Panc1 (cell line): ENCODE measurements at regions not wholly inside any gene's neighbourhood (a gene's known extent, or its start where the extent isn't known, plus 50 kb on each side); places are given as distances from the start of the nearest gene placed in this dataset.

Source experiments
- ATAC-seq: fragments of 200-7000 bp; cut with Tn5 transposase; 2 replicates; pipeline ENCODE4 v1.9.1; 2020; ENCODE audit warnings: mild to moderate bottlenecking, moderate library complexity
- BruUV-seq: library from RNA; stranded (reverse); fragments of 400-500 nt; replicated peaks from 2 replicates; lab custom pipeline; 2021; lab: Mats Ljungman, UMichigan
- CTCF ChIA-PET: fragments of 300-600 bp; sonication (Branson Sonifier 250); formaldehyde crosslinking; loops from one replicate; lab custom pipeline; 2022; ENCODE audit warnings: antibody characterized with exemption; lab: Charles Lee
- POLR2A ChIA-PET: fragments of 300-600 bp; sonication (Branson Sonifier 250); formaldehyde crosslinking; loops from one replicate; lab custom pipeline; 2022; ENCODE audit warnings: antibody characterized with exemption; lab: Charles Lee
- DNase-seq: peaks from one replicate; pipeline ENCODE4 v3.0.0-alpha.2; 2010; ENCODE audit warnings: low read depth, low spot score
- H3K27ac ChIP-seq: 2 replicates; pipeline ENCODE4 v1.5.1; 2011; ENCODE audit warnings: mild to moderate bottlenecking, low read length, inconsistent platforms
- H3K27me3 ChIP-seq: fragments of 200-500 bp; sonication (Bioruptor generic); 2 replicates; pipeline ENCODE4 v1.6.0; 2014; ENCODE audit warnings: low read length, inconsistent platforms; ENCODE audit not compliant: control insufficient read depth, insufficient read depth
- H3K36me3 ChIP-seq: fragments of 200-500 bp; sonication (Bioruptor generic); 2 replicates; pipeline ENCODE4 v1.5.1; 2014; ENCODE audit warnings: inconsistent platforms, mild to moderate bottlenecking, low read length, moderate library complexity; ENCODE audit not compliant: control insufficient read depth, insufficient read depth
- H3K4me1 ChIP-seq: 2 replicates; pipeline ENCODE4 v1.5.1; 2011; ENCODE audit warnings: inconsistent platforms, mild to moderate bottlenecking, low read length, moderate library complexity; ENCODE audit not compliant: control insufficient read depth, insufficient read depth
- H3K4me3 ChIP-seq, 2 experiments: 2 replicates each; pipeline ENCODE4 v1.5.1; 2011 to 2012; ENCODE audit warnings: low read depth in 2 of 2, low read length in 2 of 2, mild to moderate bottlenecking in 2 of 2, inconsistent platforms in 1 of 2, moderate library complexity in 1 of 2
- H3K9me3 ChIP-seq: fragments of 200-500 bp; sonication (Bioruptor generic); 2 replicates; pipeline ENCODE4 v1.5.1; 2014; ENCODE audit warnings: low read depth, mild to moderate bottlenecking, inconsistent platforms, low read length, moderate library complexity; ENCODE audit not compliant: control insufficient read depth, insufficient read depth
- POLR2AphosphoS5 ChIP-seq: IDR thresholded peaks from 2 replicates; pipeline ENCODE4 v1.6.1; 2012; ENCODE audit warnings: mild to moderate bottlenecking, low read depth, low read length, moderate library complexity
- REST ChIP-seq, 2 experiments: IDR thresholded peaks; 2 replicates each; pipeline ENCODE4 v1.6.1; 2011 to 2012; ENCODE audit warnings: low read depth in 2 of 2, control low read depth in 1 of 2, low read length in 1 of 2, mild to moderate bottlenecking in 1 of 2, moderate library complexity in 1 of 2; ENCODE audit not compliant: insufficient read depth in 1 of 2
- SIN3A ChIP-seq: IDR thresholded peaks from 2 replicates; pipeline ENCODE4 v1.6.1; 2012; ENCODE audit warnings: low read depth, mild to moderate bottlenecking, low read length, moderate library complexity, borderline replicate concordance; ENCODE audit not compliant: insufficient read depth
- TCF7L2 ChIP-seq: IDR thresholded peaks from 2 replicates; pipeline ENCODE4 v1.6.1; 2011; ENCODE audit warnings: mild to moderate bottlenecking, low read depth, low read length, inconsistent platforms
- in situ Hi-C: cut with HindIII; loops from 2 replicates; pipeline ENCODE4 v1.10.0; 2016; ENCODE audit warnings: low sequenced_read_pairs, low pct_unique_long_range_greater_than_20kb
- intact Hi-C: fragments of 100-400 bp; cut with micrococcal nuclease; formaldehyde crosslinking; loops from one replicate; pipeline ENCODE4 v1.10.0; 2022; ENCODE audit not compliant: unreplicated experiment
- TF ChIP-seq, protein P1 (sequence below): fragments of 450-650 bp; IDR thresholded peaks from 2 replicates; pipeline ENCODE4 v1.5.1; 2017; ENCODE audit warnings: mild to moderate bottlenecking

DNA sequence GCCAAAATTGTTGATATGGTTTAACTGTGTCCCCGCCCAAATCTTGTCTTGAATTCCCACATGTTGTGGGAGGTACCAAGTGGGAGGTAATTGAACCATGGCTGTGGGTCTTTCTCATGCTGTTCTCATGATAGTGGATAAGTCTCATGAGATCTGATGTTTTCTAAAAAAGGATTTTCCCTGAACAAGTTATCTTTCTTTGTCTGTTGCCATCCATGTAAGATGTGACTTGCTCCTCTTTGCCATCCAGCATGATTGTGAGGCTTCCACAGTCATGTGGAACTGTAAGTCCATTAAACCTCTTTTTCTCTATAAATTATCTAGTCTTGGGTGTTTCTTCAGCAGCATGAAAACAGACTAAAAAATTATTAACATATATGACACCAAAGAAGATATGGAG is 986.7 kb upstream of the MIR17HG start:
- TF ChIP-seq POLR2AphosphoS5 (no peak), TCF7L2 (no peak), REST (IDR thresholded peaks at IDR 0.05; ENCODE audit: insufficient read depth in 1 of 2, low read depth in 2 of 2, low read length in 1 of 2) (no peak), SIN3A (no peak)
- TF ChIP-seq, protein P1, sequence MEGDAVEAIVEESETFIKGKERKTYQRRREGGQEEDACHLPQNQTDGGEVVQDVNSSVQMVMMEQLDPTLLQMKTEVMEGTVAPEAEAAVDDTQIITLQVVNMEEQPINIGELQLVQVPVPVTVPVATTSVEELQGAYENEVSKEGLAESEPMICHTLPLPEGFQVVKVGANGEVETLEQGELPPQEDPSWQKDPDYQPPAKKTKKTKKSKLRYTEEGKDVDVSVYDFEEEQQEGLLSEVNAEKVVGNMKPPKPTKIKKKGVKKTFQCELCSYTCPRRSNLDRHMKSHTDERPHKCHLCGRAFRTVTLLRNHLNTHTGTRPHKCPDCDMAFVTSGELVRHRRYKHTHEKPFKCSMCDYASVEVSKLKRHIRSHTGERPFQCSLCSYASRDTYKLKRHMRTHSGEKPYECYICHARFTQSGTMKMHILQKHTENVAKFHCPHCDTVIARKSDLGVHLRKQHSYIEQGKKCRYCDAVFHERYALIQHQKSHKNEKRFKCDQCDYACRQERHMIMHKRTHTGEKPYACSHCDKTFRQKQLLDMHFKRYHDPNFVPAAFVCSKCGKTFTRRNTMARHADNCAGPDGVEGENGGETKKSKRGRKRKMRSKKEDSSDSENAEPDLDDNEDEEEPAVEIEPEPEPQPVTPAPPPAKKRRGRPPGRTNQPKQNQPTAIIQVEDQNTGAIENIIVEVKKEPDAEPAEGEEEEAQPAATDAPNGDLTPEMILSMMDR = no peak
- in situ Hi-C loops = no loop called here
- Histone ChIP-seq H3K27ac (no peak overlapping the region), H3K36me3 (no peaks in the 10 kb centered on the region), H3K4me3 (no peak overlapping the region), H3K9me3 (no peaks in the 10 kb centered on the region), H3K27me3 (no peaks in the 10 kb centered on the region), H3K4me1 (no peaks in the 10 kb centered on the region)
- intact Hi-C loops = no loop called here
- BruUV-seq = no TSS peak
- POLR2A ChIA-PET = no interaction called here
- DNase-seq (no peak), ATAC-seq (no peak)
- CTCF ChIA-PET = no interaction called here

DNA sequence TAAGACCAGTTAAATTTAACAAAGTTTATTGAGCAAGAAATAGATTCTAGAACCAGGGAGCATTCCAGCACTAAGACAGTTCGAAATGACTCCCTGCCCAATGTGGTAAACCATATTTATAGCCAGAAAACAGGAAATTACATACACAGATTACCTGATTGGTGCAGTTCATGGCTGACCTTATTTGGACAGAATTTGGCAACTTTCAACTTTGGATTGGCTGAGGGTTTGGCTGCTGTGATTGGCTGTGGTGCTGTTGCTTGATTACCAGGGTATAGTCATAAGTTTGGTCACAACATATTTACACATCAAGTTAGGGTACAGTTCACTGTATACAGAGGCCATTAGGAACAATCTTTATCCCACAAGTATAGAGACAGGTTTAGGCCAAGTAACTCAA is 984.8 kb upstream of the MIR17HG start:
- intact Hi-C loops = no loop called here
- POLR2A ChIA-PET = no interaction called here
- no TSS peak for BruUV-seq

More for the DNA sequence above, 984.8 kb upstream of the MIR17HG start:
- CTCF ChIA-PET = no interaction called here
- Histone ChIP-seq H3K4me1 (no peaks in the 10 kb centered on the region), H3K4me3 (no peak overlapping the region), H3K27ac (no peak overlapping the region), H3K9me3 (no peaks in the 10 kb centered on the region), H3K27me3 (no peaks in the 10 kb centered on the region), H3K36me3 (no peaks in the 10 kb centered on the region)
- DNase-seq (no peak), ATAC-seq (no peak)
- TF ChIP-seq REST (IDR thresholded peaks at IDR 0.05; ENCODE audit: insufficient read depth in 1 of 2, low read depth in 2 of 2, low read length in 1 of 2) (no peak), POLR2AphosphoS5 (no peak), TCF7L2 (no peak), SIN3A (no peak)
- TF ChIP-seq, protein P1 = no peak
- in situ Hi-C loops = no loop called here
